SHP77 (cell line): ENCODE measurements at regions not wholly inside any gene's neighbourhood (a gene's known extent, or its start where the extent isn't known, plus 50 kb on each side); places are given as distances from the start of the nearest gene placed in this dataset.

Source experiments
- DNase-seq, 2 experiments: peaks; one replicate each; lab custom pipeline; 2025; lab: John Stamatoyannopoulos, UW

DNA sequence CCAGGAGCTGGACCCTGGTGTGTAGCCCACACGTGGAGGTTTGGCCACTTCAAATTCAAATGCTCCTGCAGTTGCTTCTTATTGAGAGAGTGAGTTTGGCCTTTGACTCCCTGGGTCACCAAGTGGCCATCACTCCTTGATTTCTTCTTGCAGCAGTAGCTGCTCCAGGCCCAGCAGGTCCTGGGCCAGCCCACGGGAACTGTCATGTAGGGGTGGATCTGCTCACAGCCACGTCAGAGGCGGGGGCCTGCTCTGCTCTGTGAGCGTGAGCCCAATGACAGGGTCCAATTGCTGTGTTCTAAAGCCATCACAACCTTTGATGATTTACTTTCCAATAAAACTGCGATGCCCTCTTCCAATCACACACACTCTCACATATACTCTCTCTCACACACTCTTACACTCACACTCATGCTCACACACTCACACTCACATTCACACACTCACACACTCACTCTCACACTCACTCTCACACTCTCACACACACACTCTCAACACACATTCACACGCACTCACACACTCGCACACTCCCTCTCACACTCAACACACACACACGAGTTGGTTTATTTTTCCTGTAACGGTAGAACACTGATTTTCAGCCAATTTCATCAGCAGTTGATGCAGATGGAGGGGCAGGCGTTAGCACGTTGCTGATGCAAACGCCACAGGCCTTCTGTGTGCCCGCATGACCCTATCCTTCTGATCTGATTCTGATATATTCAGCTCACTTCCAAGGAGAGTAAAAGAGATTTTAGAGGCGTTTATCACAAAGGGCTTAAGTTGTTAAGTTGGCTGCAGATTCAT is 210.7 kb upstream of the PPP2R2D start:
- DNase-seq = no peak

DNA sequence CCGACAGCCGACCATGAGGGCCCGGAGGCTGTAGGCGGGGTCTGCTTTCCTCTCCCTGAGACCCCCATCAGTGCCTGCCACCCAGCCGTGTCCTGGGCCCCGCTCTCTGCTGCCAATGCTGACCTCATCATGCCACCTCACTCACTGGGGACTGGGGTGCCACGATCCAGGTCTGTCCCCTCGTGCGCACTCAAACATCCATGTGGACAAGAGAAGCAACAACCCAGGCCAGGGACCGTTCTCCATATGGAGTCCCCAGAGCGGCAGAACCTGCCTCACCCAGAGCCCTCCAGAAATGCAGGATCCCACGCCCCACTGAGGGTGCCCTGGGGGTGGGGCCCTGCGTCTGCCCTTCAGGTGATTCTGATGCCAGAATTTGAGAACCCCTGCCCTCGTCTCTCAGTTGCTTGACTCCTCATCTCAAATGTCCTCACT is 210.0 kb upstream of the PPP2R2D start:
- no peak for DNase-seq

DNA sequence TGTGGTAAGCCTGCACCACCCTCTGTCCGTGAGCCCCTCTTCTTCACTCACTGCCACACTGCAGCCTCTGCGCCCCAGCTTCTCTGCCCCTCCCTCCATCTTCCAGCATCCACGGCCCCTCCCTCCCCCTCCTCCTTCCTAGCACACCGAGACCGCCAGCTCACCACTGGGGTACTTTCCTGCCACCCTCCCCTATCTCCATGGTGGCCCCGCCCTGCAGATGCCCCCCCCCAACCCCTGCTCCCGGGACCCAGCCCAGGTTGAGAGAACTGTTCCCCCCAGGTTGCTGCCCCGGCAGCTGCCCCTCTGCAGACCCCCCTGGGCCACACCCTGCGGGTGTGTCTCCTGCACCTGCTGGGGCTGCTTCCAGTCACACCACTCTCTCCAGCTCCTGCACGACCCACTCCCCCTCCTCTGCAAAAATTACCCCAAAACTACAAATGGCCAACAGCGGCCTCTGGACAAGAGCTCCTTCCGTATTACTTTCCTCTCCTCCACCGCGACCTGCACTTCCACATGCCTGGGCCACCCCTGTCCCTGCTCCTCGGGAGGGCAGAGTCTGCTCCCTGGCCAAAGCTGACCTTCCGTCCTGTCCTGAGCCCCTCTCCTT is 209.2 kb upstream of the PPP2R2D start:
- DNase-seq = no peak

DNA sequence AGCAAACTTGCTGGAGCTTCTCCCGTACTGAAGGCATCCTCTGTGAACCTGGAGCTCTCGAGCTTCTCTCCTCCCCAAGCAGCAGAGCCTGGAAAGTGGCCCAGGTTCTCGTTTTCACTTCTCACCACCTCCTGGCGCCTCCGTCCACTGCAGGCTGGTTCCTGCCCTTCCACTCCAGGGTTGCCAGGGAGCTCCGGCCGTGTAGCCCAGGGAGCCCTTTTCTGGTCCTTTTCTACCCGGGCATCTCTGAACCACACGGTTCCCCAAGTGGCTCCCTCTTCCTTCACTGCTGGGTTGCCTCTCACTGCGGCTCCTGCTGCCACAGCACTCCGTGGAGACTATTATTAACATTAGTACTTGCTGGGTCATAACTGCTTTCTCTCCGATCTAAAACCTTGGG is 208.6 kb upstream of the PPP2R2D start:
- no peak for DNase-seq

DNA sequence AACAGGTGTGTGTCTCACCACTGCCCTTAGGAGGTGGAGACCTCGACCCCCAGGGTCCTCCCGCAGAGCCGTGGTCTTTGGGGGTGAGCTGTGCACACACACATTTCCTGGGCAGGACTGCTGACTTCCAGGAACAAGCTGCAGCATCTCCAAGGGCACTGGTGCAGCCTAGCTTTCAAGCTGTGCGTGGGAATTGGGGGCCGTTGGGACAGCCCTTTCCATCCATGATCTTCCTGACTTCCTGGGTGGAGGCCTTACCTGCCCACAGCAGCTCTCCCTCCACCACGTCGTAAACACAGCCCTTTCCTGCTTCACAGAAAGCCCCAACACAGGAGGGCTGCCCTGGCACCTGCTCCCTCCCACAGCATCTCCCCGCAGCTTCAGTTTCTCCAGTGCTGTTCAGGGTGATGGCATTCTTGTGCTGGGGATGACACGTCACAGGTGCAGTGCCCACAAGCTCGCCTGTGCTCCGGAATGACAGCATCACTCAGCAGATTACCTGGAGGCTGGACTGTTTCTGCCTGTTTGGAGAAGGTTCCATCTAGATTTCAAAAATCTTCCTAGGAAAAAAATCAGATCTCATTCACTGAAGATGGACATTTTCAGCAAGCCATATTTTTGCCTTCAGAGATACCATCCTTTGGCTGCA is 208.0 kb upstream of the PPP2R2D start:
- DNase-seq = no peak

DNA sequence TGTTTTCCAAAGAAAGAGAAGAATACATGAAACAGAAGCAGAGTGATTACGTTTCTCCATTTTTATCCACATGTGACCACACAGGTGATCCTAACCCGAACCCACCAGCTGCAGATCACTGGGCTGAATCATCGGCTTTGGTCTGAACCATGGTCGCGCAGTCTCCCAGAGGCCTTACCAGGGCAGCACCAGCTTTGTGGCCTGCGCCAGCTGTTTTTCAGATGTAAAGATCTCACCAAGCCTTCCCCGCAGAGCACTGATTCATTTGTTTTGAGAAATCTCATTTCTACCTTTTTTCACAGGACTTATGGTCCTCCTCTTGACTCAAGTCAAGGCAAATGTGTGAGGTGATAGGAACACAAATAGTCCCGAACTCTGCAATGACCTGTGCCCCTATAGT is 207.0 kb upstream of the PPP2R2D start:
- no peak for DNase-seq

DNA sequence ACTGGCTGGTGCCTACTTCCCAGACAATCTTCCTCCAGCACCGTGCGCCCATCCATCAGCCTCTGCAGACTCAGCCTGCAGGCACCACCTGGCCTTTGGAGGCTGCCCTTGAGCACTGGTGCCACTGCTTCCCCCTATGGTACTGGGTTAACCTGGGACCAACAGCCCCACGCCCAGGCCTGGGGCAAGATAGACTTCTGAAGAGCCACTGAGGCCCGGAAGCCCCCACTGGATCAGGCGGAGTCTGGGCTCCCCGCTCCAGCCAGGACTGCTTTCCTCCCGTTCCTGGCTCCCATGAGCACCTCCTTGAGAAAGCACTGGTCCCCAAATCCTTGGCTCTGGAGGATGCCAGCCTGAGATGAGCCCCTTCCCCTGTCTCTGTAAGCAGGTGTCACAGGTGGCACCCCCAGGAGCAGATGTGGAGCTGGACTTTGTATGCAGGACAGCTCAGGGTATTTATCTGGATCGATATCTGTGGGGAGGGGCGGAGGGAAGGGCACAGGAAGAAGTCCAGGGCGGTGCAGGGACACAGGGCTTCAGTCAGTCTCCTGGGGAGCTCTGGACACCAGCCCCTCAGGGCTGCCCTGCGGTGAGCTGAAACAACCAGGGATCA is 206.5 kb upstream of the PPP2R2D start:
- no peak for DNase-seq

DNA sequence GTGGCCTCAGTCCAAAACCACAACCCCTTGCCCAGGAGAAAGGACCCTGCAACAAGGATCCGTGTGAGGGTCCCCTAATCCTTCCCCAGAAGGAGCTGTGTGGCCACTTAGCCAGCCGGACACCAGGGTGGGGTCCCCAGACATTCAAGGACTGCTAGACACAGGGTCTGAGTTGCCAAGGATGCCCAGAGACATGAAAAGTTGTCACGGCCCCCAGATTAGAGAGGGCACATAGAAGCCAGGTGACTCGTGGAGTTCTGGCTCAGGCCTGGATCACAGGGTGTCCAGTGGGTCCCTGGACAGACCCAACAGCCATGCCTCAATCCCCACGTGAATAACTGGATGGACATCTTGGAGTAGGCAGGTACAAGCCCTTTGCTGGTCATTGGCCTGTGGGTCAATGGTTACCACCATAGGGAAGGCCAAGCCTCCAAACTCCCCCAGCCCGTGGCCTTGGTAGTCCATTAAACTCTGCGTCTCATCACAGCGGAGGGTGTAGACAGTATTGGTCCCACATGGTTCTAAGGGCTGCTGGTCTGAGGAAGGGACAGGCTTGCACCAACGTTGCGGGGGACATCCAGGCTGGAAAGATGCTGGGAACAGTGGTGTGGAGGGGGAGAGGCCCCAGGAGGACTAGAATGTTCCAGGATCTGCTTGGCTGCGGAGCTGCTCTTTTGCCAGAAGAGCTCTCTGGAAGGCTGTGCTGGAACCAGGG is 205.9 kb upstream of the PPP2R2D start:
- DNase-seq = no peak

DNA sequence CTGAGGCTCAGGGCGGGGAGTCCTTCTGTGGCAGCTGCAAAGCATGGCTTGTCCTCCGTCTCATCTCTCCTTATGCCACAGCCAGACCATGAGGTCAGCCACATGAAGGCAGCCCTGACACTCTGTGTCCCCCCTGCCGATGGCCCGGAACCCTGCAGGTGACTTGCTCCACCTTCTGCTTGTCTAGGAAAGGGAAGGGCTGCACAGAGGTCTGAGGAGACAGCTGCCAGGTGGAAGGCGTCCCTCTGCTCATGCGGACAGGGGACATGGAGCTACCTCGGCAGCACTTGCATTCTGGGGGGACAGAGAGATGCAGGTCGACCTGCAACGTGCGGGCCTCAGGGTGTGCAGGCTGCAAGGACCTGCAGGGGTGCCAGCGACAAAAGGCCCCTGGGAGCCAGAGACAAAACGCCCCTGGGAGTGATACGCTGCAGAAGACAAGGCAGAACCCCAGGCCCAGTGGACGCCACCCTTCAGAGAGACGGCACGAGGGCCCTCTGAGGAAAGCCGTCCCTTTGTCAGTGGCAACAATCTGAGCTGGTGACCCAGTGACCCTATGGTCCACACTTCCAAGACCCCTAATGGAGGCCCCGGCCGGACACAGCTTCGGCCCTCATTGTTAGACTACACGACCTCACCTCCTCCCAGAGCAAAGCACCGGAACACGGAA is 205.2 kb upstream of the PPP2R2D start:
- no peak for DNase-seq

DNA sequence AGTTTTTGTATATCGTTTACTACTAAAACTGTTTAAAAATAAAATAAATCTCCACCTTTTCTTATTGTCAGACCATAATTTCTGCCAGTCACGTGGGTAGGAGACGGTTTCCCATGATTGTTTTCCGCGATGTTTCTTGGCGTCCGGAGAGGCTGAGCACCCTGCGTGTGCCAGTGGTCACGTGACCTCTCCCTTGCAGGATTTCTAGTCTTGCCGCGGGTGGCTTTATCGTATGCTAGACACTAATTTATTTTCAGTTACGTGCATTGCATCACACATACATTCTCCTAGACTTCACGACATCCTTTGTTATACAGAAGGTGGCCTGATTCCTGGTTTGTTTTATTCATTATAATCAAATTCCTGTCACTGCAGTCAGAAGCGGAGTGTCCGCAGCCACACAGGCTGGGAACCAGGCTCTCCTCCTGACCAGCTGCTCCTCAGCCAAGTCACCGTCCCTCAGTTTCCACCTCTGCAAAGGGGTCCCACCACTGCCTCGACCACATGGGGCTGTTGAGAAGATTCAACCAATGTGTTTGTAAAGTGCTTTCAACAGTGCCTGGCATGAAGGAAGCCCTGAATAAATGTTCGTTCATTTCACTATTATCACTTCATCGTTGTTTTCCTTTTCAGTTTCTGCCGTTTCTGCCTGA is 203.2 kb upstream of the PPP2R2D start:
- DNase-seq = no peak

DNA sequence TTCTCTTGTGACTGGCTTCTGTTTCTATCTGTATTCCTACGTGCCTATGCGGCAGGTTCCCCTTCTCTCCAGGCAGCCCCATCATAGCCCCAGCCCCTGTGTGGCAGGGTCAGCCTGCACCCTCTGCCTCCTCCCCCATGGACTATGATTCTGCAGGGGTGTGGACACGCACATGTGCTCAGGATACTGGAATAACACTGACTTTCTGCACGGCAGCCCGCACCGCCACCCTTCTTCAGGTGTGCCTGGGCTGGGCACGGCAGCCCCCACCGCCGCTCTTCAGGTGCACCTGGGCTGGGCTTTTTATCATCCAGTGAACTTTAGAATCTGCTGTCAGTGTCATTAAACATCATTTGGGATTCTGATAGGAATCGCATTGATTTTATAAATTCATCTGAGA is 202.6 kb upstream of the PPP2R2D start:
- DNase-seq = no peak

DNA sequence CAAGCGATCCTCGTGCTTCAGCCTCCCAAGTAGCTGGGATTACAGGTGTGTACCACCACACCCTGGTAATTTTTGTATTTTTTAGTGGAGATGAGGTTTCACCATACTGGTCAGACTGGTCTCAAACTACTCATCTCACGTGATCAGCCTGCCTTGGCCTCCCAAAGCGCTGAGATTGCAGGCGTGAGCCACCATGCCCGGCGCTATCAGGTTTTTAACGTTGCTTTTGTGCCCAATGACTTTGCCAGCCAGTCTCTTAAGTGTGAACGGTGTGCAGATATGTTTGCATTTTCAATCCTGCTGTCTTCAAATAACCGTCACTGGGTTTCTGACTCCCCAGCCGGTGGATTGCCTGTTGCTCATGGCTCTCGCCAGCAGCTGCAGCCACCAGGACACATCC is 201.8 kb upstream of the PPP2R2D start:
- DNase-seq = no peak

DNA sequence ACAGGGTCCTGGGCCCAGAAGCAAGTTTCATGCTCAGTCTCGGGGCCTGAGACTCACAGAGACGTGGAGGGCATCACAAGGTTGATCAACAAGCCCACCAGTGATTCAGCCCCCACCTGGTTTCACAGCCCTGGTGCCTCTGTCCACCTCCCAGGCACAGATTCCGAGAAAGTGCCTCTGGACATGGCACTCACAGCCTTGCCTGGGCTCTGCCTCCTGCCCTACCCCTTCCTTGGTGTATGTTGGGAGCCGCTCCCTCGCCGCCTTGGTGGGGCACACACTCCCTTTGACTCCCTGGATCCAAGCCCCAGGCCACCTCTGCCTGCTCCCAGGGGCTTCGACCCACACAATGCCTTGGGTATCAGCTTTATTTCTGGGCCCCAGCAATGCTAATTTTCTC is 200.8 kb upstream of the PPP2R2D start:
- DNase-seq = no peak

DNA sequence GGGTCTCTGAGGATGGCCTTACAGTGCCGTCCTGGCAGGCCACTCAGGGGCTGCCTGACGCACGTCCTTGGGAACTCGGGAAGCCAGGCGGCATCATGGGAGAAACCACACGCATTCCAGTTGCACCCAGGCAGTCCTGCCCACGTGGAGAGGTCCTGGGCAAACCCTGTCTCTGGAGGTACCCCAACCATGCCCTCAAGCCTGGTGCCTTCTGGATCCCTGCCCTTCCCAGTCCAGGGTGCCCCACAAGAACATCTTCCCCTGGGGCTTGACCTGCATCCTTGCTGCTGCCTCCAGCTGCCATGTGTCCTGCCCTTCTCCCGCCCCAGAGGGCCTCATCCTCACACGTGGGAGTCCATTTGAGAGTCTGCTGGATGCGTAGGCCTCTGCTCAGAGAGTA is 200.3 kb upstream of the PPP2R2D start:
- DNase-seq = no peak

DNA sequence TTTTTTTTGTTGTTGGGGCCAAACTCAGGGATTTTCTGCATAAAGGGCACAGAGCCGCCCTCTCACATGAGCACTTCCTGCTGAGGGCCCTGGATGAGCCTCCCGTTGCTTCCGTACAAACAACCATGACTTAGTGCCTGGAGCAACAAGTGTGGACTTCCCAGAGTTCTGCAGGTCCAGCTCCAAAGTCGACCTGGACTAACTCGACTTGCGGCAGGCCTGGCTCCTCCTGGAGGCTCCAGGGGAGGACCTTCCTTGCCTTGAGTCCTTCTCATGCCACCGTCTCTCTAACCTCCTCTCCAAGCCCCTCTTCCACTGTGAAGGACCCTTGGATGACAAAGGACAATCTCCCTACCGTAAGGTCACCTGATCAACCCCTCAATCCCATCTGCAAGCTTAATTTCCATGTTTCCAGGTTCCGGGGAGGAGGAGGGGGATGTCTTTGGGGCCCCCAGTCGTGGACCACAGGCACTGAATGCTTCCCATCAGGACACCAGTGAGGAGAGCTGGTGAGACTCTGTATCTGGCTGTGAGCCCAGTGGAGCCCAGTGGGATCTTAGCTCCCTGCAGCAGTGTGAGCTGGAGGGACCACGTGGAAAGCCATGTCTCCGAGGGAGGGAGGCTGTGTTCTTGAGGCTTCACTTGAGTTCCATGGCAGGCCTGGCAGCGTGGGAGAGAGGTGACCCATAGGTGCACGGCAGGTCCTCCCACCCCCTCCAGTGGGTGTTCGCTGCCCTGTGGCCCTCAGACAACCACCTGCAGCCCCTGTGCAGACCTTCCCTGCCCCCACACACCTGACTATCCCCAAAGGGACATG is 199.5 kb upstream of the PPP2R2D start:
- no peak for DNase-seq

DNA sequence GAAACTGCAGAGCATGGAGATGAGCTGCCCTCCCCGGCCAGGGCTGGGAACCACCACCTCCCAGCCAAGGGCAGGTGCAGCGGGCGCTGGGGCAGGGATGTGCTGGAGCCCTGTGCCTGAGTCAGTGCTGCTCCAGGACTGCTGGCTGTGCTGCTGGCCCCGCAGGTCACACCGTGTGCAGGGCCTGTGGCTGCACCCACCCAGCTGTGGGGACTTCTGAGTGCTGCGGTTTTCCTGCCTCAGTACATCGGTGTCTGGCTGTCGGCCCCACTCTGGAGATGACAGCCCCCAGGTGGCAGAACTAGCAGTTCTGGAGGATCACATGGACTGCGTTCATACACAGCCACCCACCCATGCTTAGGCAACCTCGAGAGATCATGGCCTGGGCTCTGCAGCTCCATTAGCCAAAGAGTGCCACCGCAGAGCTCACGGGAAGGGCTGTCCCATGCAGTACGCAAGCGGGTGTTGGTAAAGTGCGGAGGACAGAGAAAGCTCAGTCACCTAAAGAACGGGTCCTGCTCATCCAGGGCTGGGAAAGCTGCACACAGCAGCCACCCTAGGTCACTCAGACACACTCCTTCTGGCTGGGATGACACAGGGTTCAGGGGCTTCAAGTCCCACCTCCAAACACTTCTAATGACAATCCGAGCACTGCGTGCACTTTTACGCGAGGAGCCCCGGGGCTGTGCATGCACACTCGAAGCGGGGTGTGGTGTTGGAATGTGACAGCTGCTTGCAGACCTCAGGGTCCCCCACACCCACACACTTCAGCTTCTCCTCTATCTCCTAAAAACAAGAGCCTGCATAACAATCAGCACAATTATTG is 198.1 kb upstream of the PPP2R2D start:
- no peak for DNase-seq

DNA sequence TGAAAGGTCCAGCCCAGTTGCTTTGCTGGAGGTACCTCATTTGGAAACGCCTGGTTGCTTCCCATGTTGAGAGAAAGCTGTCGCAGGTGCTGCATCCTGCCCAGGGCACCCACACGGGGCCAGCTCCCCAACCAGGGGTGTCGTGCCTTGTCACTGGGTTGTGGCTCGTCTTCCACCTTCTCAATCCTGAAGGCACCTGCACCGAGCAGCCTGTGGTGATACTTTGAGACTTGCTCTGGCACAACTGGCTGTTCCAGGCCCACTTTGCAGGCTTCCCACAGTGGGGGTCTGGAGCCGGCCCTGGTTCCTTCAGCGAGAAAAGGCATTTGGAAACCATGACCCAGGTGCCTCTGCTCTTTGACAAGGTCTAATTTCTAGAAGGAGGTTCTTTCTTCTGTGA is 197.3 kb upstream of the PPP2R2D start:
- DNase-seq = no peak

DNA sequence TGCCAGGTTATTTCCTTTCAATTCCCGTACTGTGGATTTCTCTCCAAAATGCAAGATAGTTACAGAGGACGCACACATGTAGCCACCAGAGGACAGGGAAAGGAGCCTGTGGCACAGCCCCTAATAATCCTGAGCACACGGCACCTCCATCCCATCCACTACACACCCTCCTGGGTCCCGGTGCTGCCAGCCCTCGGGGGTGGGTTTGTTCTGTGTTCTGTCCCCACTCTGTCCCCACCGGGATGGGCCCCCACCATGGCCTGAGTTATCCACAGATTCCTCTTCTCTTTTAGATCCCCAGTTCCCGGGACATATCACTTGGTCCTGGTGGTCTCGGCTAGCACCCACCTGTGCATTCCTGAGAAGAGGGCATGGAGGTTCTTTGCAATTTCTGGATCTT is 196.9 kb upstream of the PPP2R2D start:
- no peak for DNase-seq

DNA sequence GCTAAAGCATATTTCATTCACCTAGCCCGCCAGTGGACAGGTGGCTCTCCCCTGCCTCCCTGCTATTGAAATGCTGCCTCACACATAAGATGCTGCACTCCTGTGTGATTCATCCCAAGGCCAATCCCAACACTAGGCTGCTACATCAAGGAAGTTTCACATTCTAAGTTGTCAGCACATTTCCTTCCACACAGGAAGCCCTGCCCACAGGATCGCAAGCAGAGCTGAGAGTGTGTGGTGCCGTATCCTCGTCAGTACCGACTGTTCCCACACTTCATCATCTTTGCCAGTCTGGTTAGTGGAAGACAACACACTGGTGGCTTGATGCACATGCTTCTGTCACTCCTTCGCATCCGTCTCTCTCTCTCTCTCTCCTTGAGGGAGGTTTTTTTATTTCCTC is 194.3 kb upstream of the PPP2R2D start:
- no peak for DNase-seq
